Keratinocyte (primary cell): ENCODE measurements at regions not wholly inside any gene's neighbourhood (a gene's known extent, or its start where the extent isn't known, plus 50 kb on each side); places are given as distances from the start of the nearest gene placed in this dataset.

Experiments
- DNase-seq: peaks from one replicate; pipeline ENCODE4 v3.0.0-alpha.2; 2011; ENCODE audit warnings: low read depth, missing footprints, low spot score
- FAIRE-seq: peaks from 2 replicates; lab custom pipeline; 2011; peaks lifted over from hg19 to GRCh38; lab: Jason Lieb, UNC
- H2AFZ ChIP-seq: 2 replicates; pipeline ENCODE4 v1.6.0; 2012; ENCODE audit warnings: low read length, control low read depth, inconsistent platforms; ENCODE audit not compliant: control insufficient read depth
- H3K27ac ChIP-seq: 2 replicates; pipeline ENCODE4 v1.5.1; 2011; ENCODE audit warnings: low read length; ENCODE audit not compliant: control insufficient read depth, insufficient read depth
- H3K27me3 ChIP-seq: 3 replicates; pipeline ENCODE4 v1.6.0; 2011; ENCODE audit warnings: low read length; ENCODE audit not compliant: control insufficient read depth, insufficient read depth; ENCODE audit errors: extremely low read depth
- H3K36me3 ChIP-seq, 2 experiments: 2 replicates in 1 of 2; 3 replicates in 1 of 2; pipeline ENCODE4 v1.5.1; 2011; ENCODE audit warnings: low read length in 2 of 2, mild to moderate bottlenecking in 1 of 2; ENCODE audit not compliant: control insufficient read depth in 2 of 2, insufficient read depth in 2 of 2; ENCODE audit errors: extremely low read depth in 1 of 2
- H3K4me1 ChIP-seq: 3 replicates; pipeline ENCODE4 v1.5.1; 2011; ENCODE audit warnings: low read length; ENCODE audit not compliant: control insufficient read depth, insufficient read depth; ENCODE audit errors: extremely low read depth
- H3K4me2 ChIP-seq: 3 replicates; pipeline ENCODE4 v1.6.0; 2011; ENCODE audit warnings: low read depth, low read length; ENCODE audit not compliant: control insufficient read depth, insufficient read depth; ENCODE audit errors: extremely low read depth
- H3K4me3 ChIP-seq, 3 experiments: fragments of 200-600 bp in 1 of 3; sonication (generic) in 1 of 3; 2 replicates in 2 of 3; 3 replicates in 1 of 3; pipeline ENCODE4 v1.5.1; 2011 to 2016; ENCODE audit warnings: low read length in 3 of 3, mild to moderate bottlenecking in 3 of 3, control low read depth in 2 of 3, inconsistent platforms in 1 of 3, low read depth in 1 of 3, mixed read lengths in 1 of 3, mixed run types in 1 of 3, moderate library complexity in 1 of 3; ENCODE audit not compliant: control insufficient read depth in 2 of 3, insufficient read depth in 2 of 3; ENCODE audit errors: extremely low read depth in 1 of 3
- H3K79me2 ChIP-seq: 2 replicates; pipeline ENCODE4 v1.6.0; 2012; ENCODE audit warnings: low read length; ENCODE audit not compliant: control insufficient read depth, insufficient read depth
- H3K9ac ChIP-seq: 3 replicates; pipeline ENCODE4 v1.6.0; 2011; ENCODE audit warnings: low read length; ENCODE audit not compliant: control insufficient read depth, insufficient read depth; ENCODE audit errors: extremely low read depth
- H3K9me1 ChIP-seq: 3 replicates; pipeline ENCODE4 v1.6.0; 2011; ENCODE audit warnings: low read length; ENCODE audit not compliant: control insufficient read depth, insufficient read depth; ENCODE audit errors: extremely low read depth
- H3K9me3 ChIP-seq: 2 replicates; pipeline ENCODE4 v1.5.1; 2012; ENCODE audit warnings: low read depth, low read length; ENCODE audit not compliant: control insufficient read depth
- H4K20me1 ChIP-seq: 3 replicates; pipeline ENCODE4 v1.6.0; 2011; ENCODE audit warnings: low read length; ENCODE audit not compliant: control insufficient read depth, insufficient read depth; ENCODE audit errors: extremely low read depth
- CTCF ChIP-seq, 3 experiments: IDR thresholded peaks in 1 of 3; conservative IDR thresholded peaks in 1 of 3; optimal IDR thresholded peaks in 1 of 3; 2 replicates in 2 of 3; 3 replicates in 1 of 3; pipeline versions ENCODE3 to v1.5.1; 2011; ENCODE audit warnings: low read length in 3 of 3, mild to moderate bottlenecking in 3 of 3, moderate library complexity in 2 of 3, control low read depth in 1 of 3, inconsistent platforms in 1 of 3; ENCODE audit not compliant: insufficient read depth in 2 of 3; ENCODE audit errors: extremely low read depth in 1 of 3
- EZH2 ChIP-seq: IDR thresholded peaks from one replicate; pipeline ENCODE4 v1.6.1; 2012; ENCODE audit warnings: inconsistent platforms, mild to moderate bottlenecking, low read length, moderate library complexity
- dilution Hi-C: fragments of 300-500 bp; cut with MboI; formaldehyde crosslinking; loops from one replicate; pipeline ENCODE4 v1.7.0; 2020; ENCODE audit warnings: low sequenced_read_pairs; ENCODE audit not compliant: extremely low pct_ligation_motif_present

DNA sequence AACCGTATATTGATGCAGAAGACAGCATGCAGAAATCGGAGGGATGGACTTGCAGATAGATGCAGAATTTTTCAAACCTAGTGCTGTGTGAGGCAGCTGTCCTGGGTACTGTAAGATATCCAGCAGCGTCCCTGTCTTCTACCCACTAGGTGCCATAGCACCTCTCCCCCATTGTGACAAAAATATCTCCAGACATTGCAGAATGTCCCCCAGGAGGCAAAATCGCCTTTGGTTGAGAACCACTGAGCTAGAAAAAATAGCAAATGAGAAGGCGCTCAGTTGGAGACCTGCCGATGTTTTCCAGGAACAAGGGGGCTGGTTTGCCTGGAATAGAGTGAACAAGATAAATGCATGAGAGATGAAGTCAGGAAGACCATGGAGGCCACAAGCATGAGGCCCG is 67.9 kb upstream of the TMEM132D start:
- H3K9me3 ChIP-seq = no peaks in the 10 kb centered on the region
- no peaks in the 10 kb centered on the region for H3K79me2 ChIP-seq
- dilution Hi-C loops = no loop called here
- no peak overlapping the region for H3K4me2 ChIP-seq
- no peaks in the 10 kb centered on the region for H3K36me3 ChIP-seq
- no peak for FAIRE-seq
- H4K20me1 ChIP-seq = no peaks in the 10 kb centered on the region
- no peak for DNase-seq
- H3K9me1 ChIP-seq = no peaks in the 10 kb centered on the region
- no peak overlapping the region for H3K9ac ChIP-seq
- H3K27ac ChIP-seq = no peak overlapping the region
- no peaks in the 10 kb centered on the region for H3K27me3 ChIP-seq
- H2AFZ ChIP-seq = no peak overlapping the region
- no peaks in the 10 kb centered on the region for H3K4me1 ChIP-seq
- no peak for TF ChIP-seq EZH2
- no peak for TF ChIP-seq CTCF (optimal IDR thresholded peaks at IDR 0.05 in 1 of 3, IDR thresholded peaks at IDR 0.05 in 1 of 3, conservative IDR thresholded peaks at IDR 0.05 in 1 of 3; ENCODE audit: extremely low read depth in 1 of 3, insufficient read depth in 2 of 3, low read length in 3 of 3)
- H3K4me3 ChIP-seq = no peak overlapping the region

DNA sequence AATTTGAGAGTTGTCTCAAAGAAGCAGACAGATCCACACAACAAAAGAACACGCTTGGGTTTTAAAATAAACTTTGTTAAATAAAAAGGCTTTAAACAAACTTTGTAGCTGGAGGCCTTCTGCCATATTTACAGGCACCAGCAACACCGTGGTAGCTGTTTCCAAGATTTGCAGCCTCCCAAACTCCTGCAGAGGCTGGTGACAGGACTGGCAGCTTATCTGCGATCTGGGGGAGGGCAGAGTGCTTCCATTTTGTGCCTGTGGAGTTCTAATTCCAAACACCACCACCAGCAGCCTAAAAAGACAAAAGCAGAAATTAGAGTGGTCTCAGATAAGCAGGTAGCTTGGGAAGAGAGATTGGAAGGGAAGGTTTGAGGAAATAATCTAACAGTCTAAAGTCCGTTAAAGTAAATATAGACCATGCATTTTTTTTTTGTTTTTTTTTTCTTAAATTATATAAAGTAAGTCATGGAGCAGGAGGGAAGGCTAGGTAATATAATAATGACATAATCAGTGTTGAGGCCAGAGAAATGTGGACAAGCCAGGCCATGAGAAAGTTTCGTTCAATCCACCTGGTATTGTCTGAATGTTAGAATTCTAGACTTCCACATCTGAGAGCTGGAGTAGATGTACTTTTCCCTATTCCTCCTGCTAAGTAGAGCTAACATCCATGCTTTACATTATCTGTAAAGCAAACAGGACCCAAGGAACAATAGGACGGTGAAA is 69.6 kb upstream of the TMEM132D start:
- H3K4me1 ChIP-seq = no peaks in the 10 kb centered on the region
- dilution Hi-C loops = no loop called here
- no peak overlapping the region for H3K4me3 ChIP-seq
- FAIRE-seq = no peak
- H2AFZ ChIP-seq = no peak overlapping the region
- no peaks in the 10 kb centered on the region for H3K79me2 ChIP-seq
- H3K36me3 ChIP-seq = no peaks in the 10 kb centered on the region
- H3K9ac ChIP-seq = no peak overlapping the region
- no peaks in the 10 kb centered on the region for H3K9me3 ChIP-seq
- no peak overlapping the region for H3K27ac ChIP-seq
- TF ChIP-seq CTCF (optimal IDR thresholded peaks at IDR 0.05 in 1 of 3, IDR thresholded peaks at IDR 0.05 in 1 of 3, conservative IDR thresholded peaks at IDR 0.05 in 1 of 3; ENCODE audit: extremely low read depth in 1 of 3, insufficient read depth in 2 of 3, low read length in 3 of 3) (no peak), EZH2 (no peak)
- H3K27me3 ChIP-seq = no peaks in the 10 kb centered on the region
- no peaks in the 10 kb centered on the region for H3K9me1 ChIP-seq
- no peak for DNase-seq
- H4K20me1 ChIP-seq = no peaks in the 10 kb centered on the region
- H3K4me2 ChIP-seq = no peak overlapping the region
